Suppressor macrophage treated with lipopolysaccharide for 4 hours (primary cell): ENCODE measurements at regions not wholly inside any gene's neighbourhood (a gene's known extent, or its start where the extent isn't known, plus 50 kb on each side); places are given as distances from the start of the nearest gene placed in this dataset.

Source experiments
- DNase-seq: peaks from one replicate; pipeline ENCODE4 v3.0.0-alpha.2; 2020

DNA sequence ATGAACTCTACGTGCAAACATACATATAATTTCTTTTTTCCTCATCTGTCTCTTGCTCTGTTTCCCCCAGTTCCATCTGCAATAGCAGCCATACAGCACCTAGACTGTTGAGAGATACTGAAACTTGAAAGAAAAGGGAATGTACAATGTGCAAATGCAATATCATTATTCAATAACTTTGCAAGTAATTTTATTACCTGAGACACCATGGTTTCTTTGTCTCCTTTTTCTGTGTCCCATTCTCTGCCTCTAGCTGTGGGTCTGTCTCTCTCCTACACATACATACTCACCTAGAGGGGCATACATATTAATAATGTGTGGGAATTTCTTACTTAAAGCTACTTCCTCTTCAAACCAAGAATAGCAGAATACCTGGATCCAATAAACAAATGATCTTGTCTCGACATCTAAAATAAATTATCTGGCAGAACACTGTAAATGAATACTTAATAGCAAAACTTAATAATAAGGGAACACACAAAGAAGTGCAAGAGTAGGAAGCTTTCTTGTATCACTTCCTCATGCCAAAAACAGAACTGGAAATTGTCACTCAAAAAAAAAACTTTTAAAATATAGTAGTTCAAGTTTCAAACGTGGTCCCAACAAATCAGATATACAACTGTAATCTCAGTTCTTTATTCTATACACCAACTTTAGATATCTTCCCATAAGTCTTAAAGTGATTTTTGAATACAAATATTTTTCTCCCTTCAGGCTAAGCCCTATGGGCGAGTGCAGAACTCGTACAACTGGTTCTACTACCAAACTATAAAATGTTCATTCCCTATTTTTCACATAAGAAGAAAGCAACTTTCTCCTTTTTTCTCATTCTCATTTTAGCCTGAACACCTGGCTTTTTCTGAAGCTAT is 194.6 kb downstream of the NRIP1 start:
- DNase-seq: peak; percentile 55

DNA sequence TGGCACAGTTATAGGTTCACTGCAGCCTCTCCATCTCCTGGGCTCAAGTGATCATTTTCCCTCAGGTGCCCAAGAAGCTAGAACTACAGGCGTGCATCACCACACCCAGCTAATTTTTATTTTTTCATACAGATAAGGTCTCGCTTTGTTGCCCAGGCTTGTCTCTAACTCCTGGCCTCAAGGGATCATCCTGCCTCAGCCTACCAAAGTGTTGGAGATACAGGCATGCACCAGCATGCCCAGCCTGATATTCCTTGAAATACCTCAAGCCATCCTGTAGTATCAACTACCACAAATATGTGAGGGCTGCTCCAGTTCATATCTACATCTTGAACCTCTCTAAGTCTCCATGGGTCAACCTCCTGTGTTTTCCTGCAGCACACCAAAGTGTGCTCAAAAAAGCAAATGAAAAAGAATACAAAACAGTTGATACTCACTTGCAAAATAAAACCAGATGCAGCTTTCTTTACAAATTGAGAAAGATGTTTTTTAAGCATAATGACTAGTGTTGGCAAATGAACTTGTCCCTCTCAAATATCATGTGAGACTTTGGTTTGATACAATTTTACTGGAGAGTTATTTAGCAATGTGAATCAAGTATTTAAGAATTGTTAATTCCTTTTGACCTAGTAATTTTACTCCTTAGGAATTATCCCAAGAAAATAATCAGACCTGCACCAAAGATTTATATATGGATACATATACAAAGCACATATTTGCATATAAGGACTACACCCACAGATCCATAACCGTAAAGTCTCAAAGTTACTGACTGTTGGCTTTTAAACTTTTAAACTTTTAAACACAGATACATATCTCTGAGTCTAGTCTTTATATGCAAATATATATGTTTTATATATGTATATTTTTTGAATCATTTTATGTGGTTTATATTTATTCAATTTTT is 197.7 kb downstream of the NRIP1 start:
- no peak for DNase-seq

- DNase-seq: peak; percentile 78
These were observed 200.4 kb downstream of the NRIP1 start for GRCh38 chr21:14864211-14865021.

DNA sequence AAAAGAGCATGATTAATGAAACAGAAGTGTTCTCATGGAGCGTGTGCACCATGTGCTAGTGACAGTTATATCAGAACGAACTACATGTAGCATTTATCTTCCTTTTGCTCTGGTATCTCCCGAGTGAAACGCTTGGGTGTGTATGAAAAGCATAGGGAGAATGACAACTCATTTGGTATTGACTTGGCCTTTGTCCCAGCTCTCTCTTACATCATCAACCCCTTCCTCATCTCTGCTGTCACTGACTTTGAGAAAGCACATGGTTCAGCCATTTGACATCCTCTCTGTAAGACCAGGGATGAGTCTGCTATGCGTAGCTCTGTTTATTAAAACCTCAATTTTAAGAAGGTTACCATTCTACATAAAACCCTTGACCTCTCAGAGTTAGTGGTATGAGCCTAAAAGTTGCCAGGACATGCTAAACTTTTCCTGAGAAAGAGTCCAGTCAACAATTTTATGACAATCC is 201.0 kb downstream of the NRIP1 start:
- DNase-seq: peak; percentile 78

DNA sequence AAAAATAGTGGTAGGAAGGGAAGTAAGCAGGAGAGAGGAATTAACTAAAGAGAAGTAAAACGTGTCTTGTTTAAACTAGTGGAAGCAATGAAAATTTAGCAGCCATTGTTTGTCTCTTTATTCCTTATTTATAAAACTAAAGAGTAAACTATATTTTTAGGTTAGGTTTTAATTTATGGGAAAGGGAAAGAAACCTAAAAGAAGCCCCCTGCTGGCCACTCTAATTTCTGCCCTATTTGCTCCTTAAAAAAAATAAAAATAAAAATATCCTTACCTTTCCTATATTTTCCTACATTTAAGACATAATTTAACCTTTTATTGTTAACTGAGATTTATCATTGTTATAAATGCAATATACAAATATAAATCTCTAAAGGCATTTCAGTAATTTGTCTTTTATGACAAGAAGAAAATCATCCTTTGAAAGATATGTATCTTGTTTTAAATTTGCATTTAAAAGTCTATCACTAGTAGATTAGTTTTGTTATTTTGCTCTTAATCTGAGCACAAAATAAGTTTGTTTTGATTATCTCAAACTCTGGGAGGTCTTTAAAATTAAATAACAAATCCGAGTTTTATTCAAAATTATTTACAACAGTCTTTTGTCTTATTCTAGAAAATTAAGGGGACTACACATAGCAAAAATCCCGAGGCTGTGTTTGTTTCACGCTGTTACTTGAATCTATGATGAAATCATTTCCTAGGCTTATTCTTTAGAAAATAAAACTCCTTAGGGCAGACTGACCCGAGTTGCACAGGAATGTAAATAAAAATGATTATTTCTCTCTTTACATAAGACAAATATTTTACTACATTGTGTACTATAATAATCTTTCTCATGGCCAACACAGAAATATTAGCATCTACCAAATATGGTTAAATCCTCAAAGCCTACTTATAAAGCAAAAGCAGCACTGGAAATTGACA is 201.7 kb downstream of the NRIP1 start:
- DNase-seq: no peak

GRCh38 chr21:14858311-14858710 is 206.5 kb downstream of the NRIP1 start:
- DNase-seq: peak; percentile 35

DNA sequence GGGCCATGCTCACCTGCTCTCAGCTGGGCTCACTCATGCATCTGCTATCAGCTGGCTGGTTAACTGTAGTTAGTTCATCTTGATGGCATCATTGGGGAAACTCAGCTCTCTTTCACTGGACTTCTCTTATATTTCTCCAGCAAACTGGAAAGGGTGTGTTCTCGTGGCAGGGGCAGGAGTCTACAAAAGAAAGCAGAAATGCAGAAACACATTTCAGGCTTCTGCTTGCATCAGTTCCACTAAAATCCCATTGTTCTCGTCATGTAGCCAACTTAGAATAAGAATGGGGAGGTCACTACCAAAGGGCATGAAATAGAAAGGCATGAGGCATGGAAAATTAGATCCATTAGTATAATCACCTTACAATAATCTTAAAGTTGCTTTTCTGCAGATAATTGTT is 207.3 kb downstream of the NRIP1 start:
- peak; percentile 42 for DNase-seq

DNA sequence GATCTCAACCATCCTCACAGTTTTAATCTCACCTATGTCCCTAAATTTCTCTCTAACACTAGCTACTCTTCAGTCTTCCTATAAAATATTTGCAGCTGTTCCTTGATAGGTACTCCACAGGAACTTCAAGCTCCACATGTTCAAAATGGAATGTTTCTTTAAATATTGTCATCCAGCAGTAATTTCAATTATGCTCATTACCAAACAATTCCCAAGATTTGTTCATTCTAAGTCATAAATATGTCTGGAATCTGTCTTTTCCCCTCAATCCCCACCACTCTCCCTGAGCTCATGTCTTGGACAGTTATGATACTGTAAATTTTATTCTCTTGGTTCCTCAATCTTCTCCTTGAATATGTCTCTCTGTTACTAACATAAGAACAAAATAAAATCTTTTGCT is 214.4 kb downstream of the NRIP1 start:
- DNase-seq: no peak

DNA sequence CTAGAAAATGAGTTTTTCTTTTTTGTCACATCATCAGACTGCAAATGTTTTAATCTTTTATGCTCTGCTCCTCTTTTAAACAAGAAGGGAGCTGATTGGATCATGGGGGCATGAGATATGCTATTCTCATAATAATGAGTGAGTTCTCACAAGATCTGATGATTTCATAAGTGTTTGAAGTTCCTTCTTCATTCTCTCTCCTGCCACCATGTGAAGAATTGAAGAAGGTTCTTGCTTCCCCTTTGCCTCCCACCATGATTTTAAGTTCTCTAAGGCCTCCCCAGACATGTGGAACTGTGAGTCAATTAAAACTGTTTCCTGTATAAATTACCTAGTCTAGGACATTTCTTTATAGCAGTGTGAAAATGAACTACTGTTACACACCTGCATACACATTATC is 218.2 kb downstream of the NRIP1 start:
- DNase-seq: peak; percentile 55

GRCh38 chr21:14844001-14844400 is 220.8 kb downstream of the NRIP1 start:
- no peak for DNase-seq

GRCh38 chr21:14842601-14843000 is 222.2 kb downstream of the NRIP1 start:
- no peak for DNase-seq

DNA sequence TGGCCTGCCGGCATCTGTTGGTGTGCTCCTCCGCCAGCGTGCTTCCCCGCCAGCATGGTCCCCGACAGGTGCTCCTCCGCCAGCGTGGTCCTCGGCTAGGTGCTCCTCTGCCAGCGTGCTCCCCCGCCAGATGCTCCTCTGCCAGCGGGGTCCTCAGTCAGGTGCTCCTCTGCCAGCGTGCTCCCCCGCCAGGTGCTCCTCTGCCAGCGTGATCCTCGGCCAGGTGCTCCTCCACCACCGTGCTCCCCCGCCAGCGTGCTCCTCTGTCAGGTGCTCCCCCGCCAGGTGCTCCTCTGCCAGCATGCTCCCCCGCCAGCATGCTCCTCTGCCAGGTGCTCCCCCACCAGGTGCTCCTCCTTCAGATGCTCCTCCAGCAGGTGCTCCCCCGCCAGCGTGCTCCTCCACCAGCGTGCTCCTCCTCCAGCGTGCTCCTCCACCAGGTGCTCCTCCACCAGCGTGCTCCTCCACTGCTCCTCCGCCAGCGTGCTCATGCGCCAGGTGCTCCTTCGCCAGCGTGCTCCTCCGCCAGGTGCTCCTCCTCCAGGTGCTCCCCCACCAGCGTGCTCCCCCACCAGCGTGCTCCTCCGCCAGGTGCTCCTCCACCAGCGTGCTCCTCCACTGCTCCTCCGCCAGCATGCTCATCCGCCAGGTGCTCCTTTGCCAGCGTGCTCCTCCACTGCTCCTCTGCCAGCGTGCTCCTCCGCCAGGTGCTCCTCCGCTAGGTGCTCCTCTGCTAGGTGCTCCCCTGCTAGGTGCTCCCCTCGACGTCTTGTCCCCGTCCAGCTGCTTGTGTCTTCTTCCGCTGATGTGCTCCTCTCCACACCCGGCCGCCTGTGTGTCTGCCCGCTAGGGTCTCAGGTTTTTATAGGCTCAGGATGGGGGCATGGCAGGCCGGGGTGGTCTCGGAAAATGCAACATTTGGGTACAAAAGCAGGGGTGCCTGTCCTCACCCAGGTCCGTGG is 223.0 kb downstream of the NRIP1 start:
- DNase-seq: no peak

GRCh38 chr21:14838400-14838799 is 226.4 kb downstream of the NRIP1 start:
- DNase-seq: no peak

GRCh38 chr21:14836950-14837349 is 227.8 kb downstream of the NRIP1 start:
- DNase-seq: no peak

GRCh38 chr21:14833666-14834351 is 231.0 kb downstream of the NRIP1 start:
- peak; percentile 31 for DNase-seq

GRCh38 chr21:14833241-14833640 is 231.6 kb downstream of the NRIP1 start:
- DNase-seq: peak; percentile 6

- no peak for DNase-seq
These were observed 234.5 kb downstream of the NRIP1 start for GRCh38 chr21:14830307-14830706.

- DNase-seq: no peak
These were observed 235.1 kb downstream of the NRIP1 start for GRCh38 chr21:14829685-14830084.

DNA sequence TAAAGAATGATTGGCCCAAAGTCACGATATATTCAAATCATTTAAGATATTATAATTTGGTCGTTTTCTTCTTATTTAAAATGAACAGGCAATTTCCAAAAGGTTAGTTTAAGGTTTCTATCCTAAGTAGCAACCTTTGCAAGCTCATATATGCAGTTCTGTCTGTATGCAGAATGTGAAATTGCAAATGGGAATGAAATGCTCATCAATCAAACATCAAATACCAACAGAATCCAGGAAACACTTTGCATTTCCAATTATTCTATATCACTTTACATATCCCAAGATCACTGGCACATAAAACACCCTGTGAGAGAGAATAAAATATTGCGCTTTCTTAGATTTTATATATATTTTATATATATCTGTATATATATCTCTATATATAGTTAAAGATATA is 237.3 kb downstream of the NRIP1 start:
- no peak for DNase-seq

DNA sequence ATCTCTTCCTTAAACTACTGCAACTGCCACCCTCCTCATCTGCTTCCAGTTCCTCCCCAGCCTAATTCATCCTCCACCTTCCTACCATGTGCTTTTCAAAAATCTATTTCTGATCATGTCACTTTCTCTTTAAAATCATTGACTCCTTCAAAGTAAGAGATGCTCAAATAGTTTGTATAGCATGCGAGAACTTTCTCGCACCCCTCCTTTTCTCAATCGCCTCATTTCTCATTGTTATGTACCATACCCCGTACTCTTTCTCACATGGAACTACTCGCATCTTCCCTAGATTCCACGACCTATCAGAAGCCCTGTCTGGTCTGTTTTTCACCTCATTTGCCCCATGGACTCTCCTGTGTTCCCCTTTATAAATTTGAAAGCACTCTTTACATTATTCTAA is 238.2 kb downstream of the NRIP1 start:
- DNase-seq: no peak
